Gastroesophageal sphincter (tissue), 3 donors: ENCODE measurements at regions not wholly inside any gene's neighbourhood (a gene's known extent, or its start where the extent isn't known, plus 50 kb on each side); places are given as distances from the start of the nearest gene placed in this dataset.

Experiments used
- CTCF ChIP-seq, 4 experiments: fragments of 200-600 bp in 2 of 4; fragments of 450-650 bp in 2 of 4; sonication (generic) in 1 of 4; IDR thresholded peaks; one replicate each; pipeline ENCODE4 v1.5.1; 2017 to 2019; ENCODE audit warnings: antibody characterized with exemption in 4 of 4, mild to moderate bottlenecking in 2 of 4, moderate library complexity in 2 of 4
- POLR2AphosphoS5 ChIP-seq: sonication (generic); formaldehyde crosslinking; IDR thresholded peaks from one replicate; pipeline ENCODE4 v1.6.1; 2017; ENCODE audit warnings: antibody characterized with exemption

- no peak for TF ChIP-seq CTCF (IDR thresholded peaks at IDR 0.05)
- TF ChIP-seq POLR2AphosphoS5: no peak
Measured at GRCh38 chr21:16291296-16291695, 561.5 kb downstream of the USP25 start.
